H1 (cell line): ENCODE measurements at regions not wholly inside any gene's neighbourhood (a gene's known extent, or its start where the extent isn't known, plus 50 kb on each side); places are given as distances from the start of the nearest gene placed in this dataset.
A peak's percentile ranks its signal among the peaks of the same experiment; 100 is the strongest.

Source experiments
- CTCF ChIA-PET: fragments of 300-600 bp; sonication (Branson Sonifier 250); formaldehyde crosslinking; loops from one replicate; lab custom pipeline; 2021; ENCODE audit not compliant: partially characterized antibody; lab: Charles Lee
- POLR2A ChIA-PET: fragments of 300-600 bp; sonication (Branson Sonifier 250); formaldehyde crosslinking; loops from one replicate; lab custom pipeline; 2021; ENCODE audit warnings: inconsistent platforms; ENCODE audit not compliant: partially characterized antibody; lab: Charles Lee
- DNase-seq, 2 experiments: peaks; one replicate each; pipeline versions ENCODE4 v3.0.0 to v3.0.0-alpha.2; 2010 to 2022; ENCODE audit warnings: low spot score in 2 of 2, low read depth in 1 of 2, mixed read lengths in 1 of 2
- FAIRE-seq: peaks from 2 replicates; lab custom pipeline; 2011; peaks lifted over from hg19 to GRCh38; lab: Jason Lieb, UNC
- H2AFZ ChIP-seq: 2 replicates; pipeline ENCODE4 v1.8.1; 2012; ENCODE audit warnings: low read length, inconsistent platforms
- H2AK5ac ChIP-seq: 2 replicates; pipeline ENCODE4 v1.6.1; 2013; ENCODE audit warnings: low read depth, low read length
- H2BK120ac ChIP-seq: replicated peaks from 2 replicates; pipeline ENCODE3; 2013; ENCODE audit warnings: low read depth, low read length, inconsistent platforms
- H2BK12ac ChIP-seq: 2 replicates; pipeline ENCODE4 v1.6.1; 2013; ENCODE audit warnings: low read depth, low read length
- H2BK15ac ChIP-seq: 2 replicates; pipeline ENCODE4 v1.6.1; 2013; ENCODE audit warnings: low read length
- H2BK20ac ChIP-seq: 2 replicates; pipeline ENCODE4 v1.6.1; 2013; ENCODE audit warnings: low read length
- H2BK5ac ChIP-seq: 2 replicates; pipeline ENCODE4 v1.6.1; 2013; ENCODE audit warnings: low read depth, low read length
- H3K14ac ChIP-seq: 2 replicates; pipeline ENCODE4 v1.6.1; 2013; ENCODE audit warnings: inconsistent platforms; ENCODE audit not compliant: insufficient read length
- H3K18ac ChIP-seq: 2 replicates; pipeline ENCODE4 v1.6.1; 2013; ENCODE audit warnings: low read length; ENCODE audit errors: extremely low read depth
- H3K23ac ChIP-seq: 2 replicates; pipeline ENCODE4 v1.6.1; 2013; ENCODE audit warnings: inconsistent platforms; ENCODE audit not compliant: insufficient read length
- H3K23me2 ChIP-seq: 2 replicates; pipeline ENCODE4 v1.6.1; 2013; ENCODE audit warnings: low read depth, low read length
- H3K27ac ChIP-seq: 2 replicates; pipeline ENCODE4 v1.6.1; 2011; ENCODE audit warnings: low read depth, low read length, inconsistent platforms
- H3K27me3 ChIP-seq, 4 experiments: replicated peaks in 1 of 4; 1 replicate in 1 of 4; 2 replicates in 3 of 4; pipeline versions ENCODE4 v1.6.1 to v1.8.1; 2011 to 2013; ENCODE audit warnings: low read length in 3 of 4, mild to moderate bottlenecking in 3 of 4, inconsistent platforms in 2 of 4, mixed read lengths in 2 of 4, moderate library complexity in 1 of 4; ENCODE audit not compliant: control insufficient read depth in 3 of 4, insufficient read depth in 3 of 4; ENCODE audit errors: extremely low read depth in 1 of 4
- H3K36me3 ChIP-seq, 4 experiments: 2 replicates each; pipeline versions ENCODE4 v1.6.1 to v1.8.1; 2011 to 2013; ENCODE audit warnings: mild to moderate bottlenecking in 4 of 4, low read length in 3 of 4, moderate library complexity in 2 of 4, control low read depth in 1 of 4, inconsistent platforms in 1 of 4; ENCODE audit not compliant: insufficient read depth in 4 of 4, control insufficient read depth in 2 of 4
- H3K4ac ChIP-seq: replicated peaks from 2 replicates; pipeline ENCODE3; 2013; ENCODE audit warnings: low read length, low read depth, mixed read lengths, inconsistent platforms; ENCODE audit not compliant: insufficient read length
- H3K4me1 ChIP-seq, 4 experiments: replicated peaks in 1 of 4; 1 replicate in 1 of 4; 2 replicates in 3 of 4; pipeline versions ENCODE4 v1.6.1 to v1.8.1; 2011 to 2013; ENCODE audit warnings: low read length in 3 of 4, inconsistent platforms in 2 of 4, mixed read lengths in 1 of 4; ENCODE audit not compliant: insufficient read depth in 4 of 4, control insufficient read depth in 3 of 4
- H3K4me2 ChIP-seq, 2 experiments: 2 replicates each; pipeline versions ENCODE4 v1.6.1 to v1.8.1; 2011 to 2013; ENCODE audit warnings: low read depth in 2 of 2, low read length in 2 of 2, control low read depth in 1 of 2, inconsistent platforms in 1 of 2, mild to moderate bottlenecking in 1 of 2; ENCODE audit not compliant: insufficient read depth in 1 of 2
- H3K4me3 ChIP-seq, 4 experiments: fragments of 200-600, 300-600 bp in 1 of 4; sonication (generic), shearing (Covaris generic), sonication (Bioruptor Twin) in 1 of 4; 2 replicates each; pipeline versions ENCODE4 v1.5.1 to v1.8.1; 2011 to 2016; ENCODE audit warnings: low read length in 4 of 4, low read depth in 3 of 4, control low read depth in 2 of 4, inconsistent platforms in 2 of 4, mild to moderate bottlenecking in 2 of 4, mixed read lengths in 1 of 4, moderate library complexity in 1 of 4; ENCODE audit not compliant: insufficient read depth in 2 of 4; ENCODE audit errors: extremely low read depth in 1 of 4
- H3K56ac ChIP-seq: replicated peaks from 2 replicates; pipeline ENCODE3; 2013; ENCODE audit warnings: low read depth, mild to moderate bottlenecking, mixed read lengths, low read length, inconsistent platforms; ENCODE audit not compliant: insufficient read length
- H3K79me1 ChIP-seq: 2 replicates; pipeline ENCODE4 v1.6.1; 2013; ENCODE audit warnings: low read depth, low read length, control low read depth
- H3K79me2 ChIP-seq, 2 experiments: 2 replicates each; pipeline versions ENCODE4 v1.6.1 to v1.8.1; 2012 to 2013; ENCODE audit warnings: low read length in 2 of 2, mild to moderate bottlenecking in 2 of 2, inconsistent platforms in 1 of 2; ENCODE audit not compliant: insufficient read depth in 2 of 2, control insufficient read depth in 1 of 2
- H3K9ac ChIP-seq, 4 experiments: replicated peaks in 1 of 4; 1 replicate in 1 of 4; 2 replicates in 3 of 4; pipeline versions ENCODE4 v1.6.1 to v1.8.1; 2011 to 2013; ENCODE audit warnings: low read depth in 3 of 4, low read length in 3 of 4, control low read depth in 2 of 4, mild to moderate bottlenecking in 2 of 4, moderate library complexity in 2 of 4, inconsistent platforms in 1 of 4; ENCODE audit errors: extremely low read depth in 1 of 4
- H3K9me3 ChIP-seq, 2 experiments: 2 replicates each; pipeline versions ENCODE4 v1.6.1 to v1.8.1; 2012 to 2013; ENCODE audit warnings: mild to moderate bottlenecking in 2 of 2, moderate library complexity in 2 of 2, control low read depth in 1 of 2, inconsistent platforms in 1 of 2, low read depth in 1 of 2, low read length in 1 of 2, mixed read lengths in 1 of 2; ENCODE audit not compliant: insufficient read depth in 2 of 2
- H4K20me1 ChIP-seq, 2 experiments: replicated peaks in 1 of 2; 2 replicates each; pipeline versions ENCODE3 to v1.8.1; 2011 to 2013; ENCODE audit warnings: inconsistent platforms in 2 of 2, low read length in 2 of 2, mild to moderate bottlenecking in 1 of 2; ENCODE audit not compliant: insufficient read depth in 2 of 2, control insufficient read depth in 1 of 2
- H4K5ac ChIP-seq: 2 replicates; pipeline ENCODE4 v1.6.1; 2013; ENCODE audit warnings: low read length, low read depth, mixed read lengths, inconsistent platforms; ENCODE audit not compliant: insufficient read length
- H4K8ac ChIP-seq: 2 replicates; pipeline ENCODE4 v1.8.0; 2013; ENCODE audit warnings: mild to moderate bottlenecking, moderate library complexity, low read length, inconsistent platforms; ENCODE audit not compliant: insufficient read depth; ENCODE audit errors: extremely low read depth
- H4K91ac ChIP-seq: replicated peaks from 2 replicates; pipeline ENCODE3; 2013; ENCODE audit warnings: low read length, mixed read lengths, inconsistent platforms; ENCODE audit not compliant: insufficient read length
- RAD21 ChIP-seq, 2 experiments: IDR thresholded peaks in 1 of 2; conservative IDR thresholded peaks in 1 of 2; 2 replicates each; pipeline ENCODE4 v1.6.1; 2011; ENCODE audit warnings: low read depth in 2 of 2, low read length in 2 of 2, improper control_type of control experiment in 1 of 2, inconsistent platforms in 1 of 2, mild to moderate bottlenecking in 1 of 2, moderate library complexity in 1 of 2
- SAP30 ChIP-seq: fragments of 300-600 bp; sonication (generic); IDR thresholded peaks from 2 replicates; pipeline ENCODE4 v1.7.1; 2012; ENCODE audit warnings: low read length, moderate library complexity, mild to moderate bottlenecking, inconsistent platforms; ENCODE audit not compliant: insufficient read depth, insufficient replicate concordance
- TF ChIP-seq, protein P1 (sequence below): IDR thresholded peaks from 2 replicates; pipeline ENCODE4 v1.6.1; 2012; ENCODE audit warnings: inconsistent platforms

DNA sequence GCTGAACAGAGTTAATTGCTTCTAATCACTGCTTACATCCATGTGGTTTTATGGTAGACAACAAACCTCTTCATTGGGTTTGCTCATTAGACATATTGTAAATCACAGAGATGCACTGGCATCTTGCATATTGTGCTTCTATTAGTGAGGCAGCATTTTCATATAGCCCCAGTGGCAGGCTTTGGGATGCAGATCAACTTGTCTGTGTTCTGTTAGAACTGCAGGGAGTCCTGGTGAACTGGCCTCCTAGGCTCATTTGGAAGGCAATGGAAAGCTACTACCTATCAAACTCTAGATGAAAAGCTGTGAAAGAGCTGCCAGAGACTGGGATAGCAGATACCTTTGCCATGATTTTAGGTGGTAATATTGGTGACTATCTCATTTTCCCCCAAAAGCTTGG, 108.8 kb downstream of the NAA11 start:
- Histone ChIP-seq H3K56ac (no peak overlapping the region), H4K8ac (no peak overlapping the region), H3K27ac (no peak overlapping the region), H3K79me1 (no peaks in the 10 kb centered on the region), H2BK15ac (no peak overlapping the region), H2BK5ac (no peak overlapping the region), H3K36me3 (no peaks in the 10 kb centered on the region), H4K20me1 (no peaks in the 10 kb centered on the region), H4K5ac (no peak overlapping the region), H3K23ac (no peak overlapping the region), H3K14ac (no peak overlapping the region), H3K9me3 (no peaks in the 10 kb centered on the region), H3K4me3 (no peak overlapping the region), H3K18ac (no peak overlapping the region), H2BK20ac (no peak overlapping the region), H3K4me2 (no peak overlapping the region), H3K79me2 (no peaks in the 10 kb centered on the region), H2AFZ (no peak overlapping the region), H3K27me3 (no peaks in the 10 kb centered on the region), H3K9ac (no peak overlapping the region), H3K23me2 (no peaks in the 10 kb centered on the region), H2BK120ac (no peak overlapping the region), H2BK12ac (no peak overlapping the region), H3K4me1 (peaks cover 0 to 9% (median 3%) of the 10 kb centered on the region in 4 experiments; a peak in 3 of 7 replicates), H3K4ac (no peak overlapping the region), H2AK5ac (no peak overlapping the region), H4K91ac (no peak overlapping the region)
- FAIRE-seq (peak; percentile 19), DNase-seq (peak in 1 of 2 experiments; percentile 19)
- ChIA-PET POLR2A (no interaction called here), CTCF (interaction anchor here (1.6 kb wide), 1 partner anchor 16 kb away, joined by 3 read pairs; no protein-coding TSS in a partner anchor)
- TF ChIP-seq SAP30 (no peak), RAD21 (IDR thresholded peaks at IDR 0.05 in 1 of 2, conservative IDR thresholded peaks at IDR 0.05 in 1 of 2; ENCODE audit: low read depth in 2 of 2, low read length in 2 of 2) (peak in 1 of 2 experiments; percentile 14; a peak in 1 of 4 replicates)
- TF ChIP-seq, protein P1, sequence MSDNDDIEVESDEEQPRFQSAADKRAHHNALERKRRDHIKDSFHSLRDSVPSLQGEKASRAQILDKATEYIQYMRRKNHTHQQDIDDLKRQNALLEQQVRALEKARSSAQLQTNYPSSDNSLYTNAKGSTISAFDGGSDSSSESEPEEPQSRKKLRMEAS: no peak
